Esophagus muscularis mucosa (tissue), 3 donors: ENCODE measurements at regions not wholly inside any gene's neighbourhood (a gene's known extent, or its start where the extent isn't known, plus 50 kb on each side); places are given as distances from the start of the nearest gene placed in this dataset.

ENCODE experiments used
- CTCF ChIP-seq, 3 experiments: fragments of 200-600 bp in 2 of 3; fragments of 450-650 bp in 1 of 3; sonication (generic) in 2 of 3; IDR thresholded peaks; one replicate each; pipeline ENCODE4 v1.5.1; 2017 to 2019; ENCODE audit warnings: antibody characterized with exemption in 3 of 3, mild to moderate bottlenecking in 2 of 3, moderate library complexity in 1 of 3
- POLR2A ChIP-seq: fragments of 450-650 bp; IDR thresholded peaks from one replicate; pipeline ENCODE4 v1.6.1; 2017; ENCODE audit warnings: antibody characterized with exemption, moderate library complexity, mild to moderate bottlenecking, low read depth
- POLR2AphosphoS5 ChIP-seq, 2 donors: sonication (generic); formaldehyde crosslinking; IDR thresholded peaks; one replicate each; pipeline ENCODE4 v1.6.1; 2017; ENCODE audit warnings: antibody characterized with exemption in 2 of 2

GRCh38 chr10:120039046-120039445 lies 146.5 kb downstream of the SEC23IP start:
- TF ChIP-seq POLR2A, result no peak
- TF ChIP-seq CTCF (IDR thresholded peaks at IDR 0.05), result no peak
- no peak for TF ChIP-seq POLR2AphosphoS5 (IDR thresholded peaks at IDR 0.05)
